ENCODE measurements at regions not wholly inside any gene's neighbourhood (a gene's known extent, or its start where the extent isn't known, plus 50 kb on each side); places are given as distances from the start of the nearest gene placed in this dataset.
"Not testable (repeated sequence)": the region's sequence is repeated elsewhere in the genome, so short reads cannot be mapped to it uniquely, and the experiment has no call there.

DNA sequence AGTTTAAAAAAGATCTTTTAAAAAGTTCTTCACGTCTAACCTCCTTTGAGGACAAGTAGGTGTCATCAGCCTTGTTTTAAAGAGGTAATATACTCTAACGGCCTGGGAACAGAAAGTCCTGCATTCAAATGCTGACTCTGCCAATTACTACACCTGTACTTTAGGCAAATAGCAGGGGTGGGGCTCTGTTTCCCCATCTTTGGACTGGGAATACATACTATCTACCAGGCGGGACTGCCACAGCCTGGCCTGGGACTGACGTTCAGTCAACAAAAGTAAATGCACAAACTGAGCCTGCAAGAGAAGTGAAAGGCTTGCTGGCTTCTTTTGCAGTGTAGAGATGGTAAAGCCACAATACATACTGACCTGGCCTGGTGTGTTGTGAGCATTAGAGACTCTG is 107.6 kb upstream of the SPATA12 start:
- no peak for DNase-seq (ENCODE audit: low spot score, unreplicated experiment)
- Mint-ChIP-seq H3K9me3 (ENCODE audit: low read depth) (no peaks in the 10 kb centered on the region), H3K36me3 (ENCODE audit: insufficient read depth) (no peaks in the 10 kb centered on the region), H3K4me3 (ENCODE audit: low read depth) (no peak overlapping the region), H3K4me1 (ENCODE audit: low read depth) (no peaks in the 10 kb centered on the region), H3K27me3 (no peaks in the 10 kb centered on the region), H3K27ac (no peak overlapping the region)
- TF ChIP-seq CTCF (IDR thresholded peaks at IDR 0.05; ENCODE audit: unreplicated experiment) = no peak

DNA sequence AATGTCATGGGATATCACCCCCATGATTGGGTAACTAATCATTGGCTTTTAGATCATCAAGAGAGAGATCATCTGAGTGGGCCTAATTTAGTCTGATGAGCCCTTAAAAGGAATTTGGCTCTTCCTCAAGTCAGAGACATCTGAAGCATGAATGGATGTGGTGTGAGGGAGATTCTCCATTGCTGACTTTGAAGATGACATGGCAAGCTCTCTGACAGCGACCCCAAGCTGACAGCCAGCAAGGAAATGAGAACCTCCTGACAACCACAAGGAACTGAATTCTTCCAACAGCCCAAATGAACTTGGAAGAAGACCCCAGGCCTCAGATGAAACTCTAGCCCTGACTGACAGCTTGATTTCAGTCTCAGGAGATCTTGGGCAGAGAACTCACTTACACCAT is 108.4 kb upstream of the SPATA12 start:
- Mint-ChIP-seq H3K9me3 (ENCODE audit: low read depth) (no peaks in the 10 kb centered on the region), H3K4me1 (ENCODE audit: low read depth) (no peaks in the 10 kb centered on the region), H3K36me3 (ENCODE audit: insufficient read depth) (no peaks in the 10 kb centered on the region), H3K4me3 (ENCODE audit: low read depth) (no peak overlapping the region), H3K27ac (no peak overlapping the region), H3K27me3 (no peaks in the 10 kb centered on the region)
- no peak for DNase-seq (ENCODE audit: low spot score, unreplicated experiment)
- no peak for TF ChIP-seq CTCF (IDR thresholded peaks at IDR 0.05; ENCODE audit: unreplicated experiment)

DNA sequence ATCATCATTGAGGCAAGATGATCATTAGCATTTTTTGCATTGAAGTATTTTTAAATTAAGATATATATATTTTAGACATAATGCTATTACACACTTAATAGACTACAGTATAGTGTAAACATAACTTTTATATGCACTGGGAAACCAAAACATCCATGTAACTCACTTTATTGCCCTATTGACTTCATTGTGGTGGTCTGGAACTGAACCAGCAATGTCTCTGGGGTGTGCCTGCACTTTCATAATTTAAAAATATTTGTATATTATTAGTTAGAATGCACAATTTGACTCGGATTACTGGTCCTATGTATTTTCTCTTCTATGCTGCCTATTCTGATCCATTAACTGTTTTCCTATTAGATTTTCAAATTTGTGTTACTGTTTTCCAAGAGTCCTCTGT is 109.1 kb upstream of the SPATA12 start:
- no peaks in the 10 kb centered on the region for H3K4me1 Mint-ChIP-seq (ENCODE audit: low read depth)
- no peaks in the 10 kb centered on the region for H3K27me3 Mint-ChIP-seq
- DNase-seq (ENCODE audit: low spot score, unreplicated experiment) = no peak
- H3K9me3 Mint-ChIP-seq (ENCODE audit: low read depth) = peaks cover 4% of the 10 kb centered on the region
- H3K4me3 Mint-ChIP-seq (ENCODE audit: low read depth) = no peak overlapping the region
- H3K36me3 Mint-ChIP-seq (ENCODE audit: insufficient read depth) = peaks cover 2% of the 10 kb centered on the region
- TF ChIP-seq CTCF (IDR thresholded peaks at IDR 0.05; ENCODE audit: unreplicated experiment) = no peak
- no peak overlapping the region for H3K27ac Mint-ChIP-seq

DNA sequence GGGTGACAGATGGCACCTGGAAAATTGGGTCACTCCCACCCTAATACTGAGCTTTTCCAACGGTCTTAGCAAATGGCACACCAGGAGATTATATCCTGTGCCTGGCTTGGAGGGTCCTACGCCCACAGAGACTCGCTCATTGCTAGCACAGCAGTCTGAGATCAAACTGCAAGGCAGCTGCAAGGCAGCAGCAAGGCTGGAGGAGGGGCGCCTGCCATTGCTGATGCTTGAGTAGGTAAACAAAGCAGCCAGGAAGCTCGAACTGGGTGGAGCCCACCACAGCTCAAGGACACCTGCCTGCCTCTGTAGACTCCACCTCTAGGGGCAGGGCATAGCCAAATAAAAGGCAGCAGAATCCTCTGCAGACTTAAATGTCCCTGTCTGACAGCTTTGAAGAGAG is 115.1 kb upstream of the SPATA12 start:
- not testable (repeated sequence) for H3K27me3 Mint-ChIP-seq; H3K4me1 Mint-ChIP-seq (ENCODE audit: low read depth); DNase-seq (ENCODE audit: low spot score, unreplicated experiment); H3K4me3 Mint-ChIP-seq (ENCODE audit: low read depth); H3K36me3 Mint-ChIP-seq (ENCODE audit: insufficient read depth); H3K27ac Mint-ChIP-seq
- peaks cover 13% of the 10 kb centered on the region for H3K9me3 Mint-ChIP-seq (ENCODE audit: low read depth)

- Mint-ChIP-seq H3K27ac (no peak overlapping the region), H3K36me3 (ENCODE audit: insufficient read depth) (peaks cover 7% of the 10 kb centered on the region), H3K4me3 (ENCODE audit: low read depth) (no peak overlapping the region), H3K4me1 (ENCODE audit: low read depth) (peaks cover 10% of the 10 kb centered on the region), H3K27me3 (no peaks in the 10 kb centered on the region), H3K9me3 (ENCODE audit: low read depth) (peaks cover 13% of the 10 kb centered on the region)
- DNase-seq (ENCODE audit: low spot score, unreplicated experiment) = no peak
- TF ChIP-seq CTCF (IDR thresholded peaks at IDR 0.05; ENCODE audit: unreplicated experiment) = no peak
Measured at GRCh38 chr3:56942523-56942922, 117.9 kb upstream of the SPATA12 start.

DNA sequence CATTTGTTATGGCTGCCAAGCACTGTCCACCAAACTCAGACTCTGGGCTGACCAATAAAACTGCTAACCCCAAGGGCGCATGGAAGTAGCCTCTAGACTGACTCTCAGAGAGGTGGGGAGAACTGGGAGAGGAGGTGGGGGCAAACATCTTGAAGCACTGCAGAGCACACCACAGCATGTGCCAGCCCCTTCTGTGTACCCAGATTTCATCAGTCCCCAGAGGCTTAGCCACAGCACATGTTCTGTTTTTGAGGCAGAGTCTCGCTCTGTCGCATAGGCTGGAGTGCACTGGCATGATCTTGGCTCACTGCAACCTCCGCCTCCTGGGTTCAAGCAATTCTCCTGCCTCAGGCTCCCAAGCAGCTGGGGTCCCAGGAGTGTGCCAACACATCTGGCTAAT is 119.5 kb upstream of the SPATA12 start:
- Mint-ChIP-seq H3K9me3 (ENCODE audit: low read depth) (peaks cover 6% of the 10 kb centered on the region), H3K36me3 (ENCODE audit: insufficient read depth) (peaks cover 5% of the 10 kb centered on the region), H3K4me3 (ENCODE audit: low read depth) (no peak overlapping the region), H3K4me1 (ENCODE audit: low read depth) (peaks cover 10% of the 10 kb centered on the region), H3K27me3 (no peaks in the 10 kb centered on the region), H3K27ac (no peak overlapping the region)
- DNase-seq (ENCODE audit: low spot score, unreplicated experiment) = no peak
- TF ChIP-seq CTCF (IDR thresholded peaks at IDR 0.05; ENCODE audit: unreplicated experiment) = no peak
